Cardiac muscle cell (in vitro differentiated cells and primary cell): ENCODE measurements at regions not wholly inside any gene's neighbourhood (a gene's known extent, or its start where the extent isn't known, plus 50 kb on each side); places are given as distances from the start of the nearest gene placed in this dataset.

Experiments
- DNase-seq, 2 donors: peaks; one replicate each; pipeline versions ENCODE4 v3.0.0 to v3.0.0-alpha.2; 2010 to 2017; ENCODE audit warnings: low read depth in 1 of 2, low spot score in 1 of 2
- H3K27ac ChIP-seq: fragments of 200-600 bp; sonication (generic); 2 replicates; pipeline ENCODE4 v1.5.1; 2016
- H3K27me3 ChIP-seq: fragments of 200-600 bp; sonication (generic); 2 replicates; pipeline ENCODE4 v1.6.0; 2016; ENCODE audit warnings: control low read depth
- H3K36me3 ChIP-seq: fragments of 200-600 bp; sonication (generic); 2 replicates; pipeline ENCODE4 v1.5.1; 2016; ENCODE audit warnings: control low read depth
- H3K4me1 ChIP-seq: fragments of 200-600 bp; sonication (generic); 2 replicates; pipeline ENCODE4 v1.8.1; 2017; ENCODE audit warnings: low read depth, mild to moderate bottlenecking, mixed run types
- H3K4me3 ChIP-seq: fragments of 200-600 bp; sonication (generic); 2 replicates; pipeline ENCODE4 v1.5.1; 2016; ENCODE audit warnings: mild to moderate bottlenecking
- H3K9me3 ChIP-seq: fragments of 200-600 bp; sonication (generic); 2 replicates; pipeline ENCODE4 v1.5.1; 2017; ENCODE audit warnings: low read depth, mild to moderate bottlenecking, control low read depth
- CTCF ChIP-seq: IDR thresholded peaks from 2 replicates; pipeline ENCODE4 v1.5.1; 2012; ENCODE audit warnings: low read depth, mild to moderate bottlenecking, low read length

- H3K4me1 ChIP-seq, result peaks cover 3% of the 10 kb centered on the region
- no peak overlapping the region for H3K4me3 ChIP-seq
- H3K36me3 ChIP-seq, result no peaks in the 10 kb centered on the region
- no peak for TF ChIP-seq CTCF
- no peak for DNase-seq
- no peaks in the 10 kb centered on the region for H3K9me3 ChIP-seq
- H3K27ac ChIP-seq, result no peak overlapping the region
- no peaks in the 10 kb centered on the region for H3K27me3 ChIP-seq
Observed at GRCh38 chr10:110380293-110380692, 75.6 kb upstream of the SMNDC1 start.

GRCh38 chr10:110382695-110383094 is 78.0 kb upstream of the SMNDC1 start:
- Histone ChIP-seq H3K4me1 (peaks cover 3% of the 10 kb centered on the region), H3K27me3 (no peaks in the 10 kb centered on the region), H3K4me3 (no peak overlapping the region), H3K27ac (no peak overlapping the region), H3K9me3 (no peaks in the 10 kb centered on the region), H3K36me3 (no peaks in the 10 kb centered on the region)
- no peak for DNase-seq
- TF ChIP-seq CTCF, result no peak

GRCh38 chr10:110387617-110387982 is 82.9 kb upstream of the SMNDC1 start:
- no peak for DNase-seq
- Histone ChIP-seq H3K27me3 (no peaks in the 10 kb centered on the region), H3K27ac (no peak overlapping the region), H3K4me3 (no peak overlapping the region), H3K9me3 (no peaks in the 10 kb centered on the region), H3K4me1 (peaks cover 22% of the 10 kb centered on the region), H3K36me3 (no peaks in the 10 kb centered on the region)
- no peak for TF ChIP-seq CTCF

GRCh38 chr10:110387983-110388686 is 83.4 kb upstream of the SMNDC1 start:
- H3K4me1 ChIP-seq, result peaks cover 26% of the 10 kb centered on the region
- DNase-seq, result no peak
- no peaks in the 10 kb centered on the region for H3K27me3 ChIP-seq
- no peak for TF ChIP-seq CTCF
- H3K27ac ChIP-seq, result peak overlapping the region; percentile 1
- H3K36me3 ChIP-seq, result no peaks in the 10 kb centered on the region
- H3K9me3 ChIP-seq, result no peaks in the 10 kb centered on the region
- H3K4me3 ChIP-seq, result no peak overlapping the region

GRCh38 chr10:110388687-110389052 is 84.0 kb upstream of the SMNDC1 start:
- Histone ChIP-seq H3K4me3 (no peak overlapping the region), H3K27me3 (no peaks in the 10 kb centered on the region), H3K4me1 (peaks cover 27% of the 10 kb centered on the region), H3K27ac (peak overlapping the region; percentile 1), H3K9me3 (no peaks in the 10 kb centered on the region), H3K36me3 (no peaks in the 10 kb centered on the region)
- peak; percentile 44 for TF ChIP-seq CTCF
- no peak for DNase-seq
